Glutamatergic neuron (in vitro differentiated cells): ENCODE measurements at regions not wholly inside any gene's neighbourhood (a gene's known extent, or its start where the extent isn't known, plus 50 kb on each side); places are given as distances from the start of the nearest gene placed in this dataset.

Experiments
- DNase-seq: peaks from one replicate; pipeline ENCODE4 v3.0.0; 2022
- H3K27ac Mint-ChIP-seq: one replicate; pipeline ENCODE4 v1.8.0; 2020; ENCODE audit warnings: mild to moderate bottlenecking, mixed read lengths, inconsistent platforms; ENCODE audit not compliant: unreplicated experiment
- H3K27me3 Mint-ChIP-seq: one replicate; pipeline ENCODE4 v1.8.0; 2020; ENCODE audit warnings: mild to moderate bottlenecking, moderate library complexity, mixed read lengths, inconsistent platforms; ENCODE audit not compliant: unreplicated experiment
- H3K36me3 Mint-ChIP-seq: one replicate; pipeline ENCODE4 v1.8.0; 2020; ENCODE audit warnings: mild to moderate bottlenecking, mixed read lengths, inconsistent platforms; ENCODE audit not compliant: unreplicated experiment
- H3K4me1 Mint-ChIP-seq: one replicate; pipeline ENCODE4 v1.8.0; 2020; ENCODE audit warnings: mild to moderate bottlenecking, low read depth, mixed read lengths, inconsistent platforms; ENCODE audit not compliant: unreplicated experiment
- H3K4me3 Mint-ChIP-seq: one replicate; pipeline ENCODE4 v1.8.0; 2020; ENCODE audit warnings: mild to moderate bottlenecking, mixed read lengths, inconsistent platforms; ENCODE audit not compliant: unreplicated experiment
- H3K9me3 Mint-ChIP-seq: one replicate; pipeline ENCODE4 v1.8.0; 2020; ENCODE audit warnings: mild to moderate bottlenecking, moderate library complexity, mixed read lengths, inconsistent platforms; ENCODE audit not compliant: unreplicated experiment
- CTCF ChIP-seq: fragments of 200-600 bp; sonication (generic); IDR thresholded peaks from one replicate; pipeline ENCODE4 v1.5.0; 2021; ENCODE audit not compliant: partially characterized antibody, unreplicated experiment

GRCh38 chr6:16058201-16058928 lies 70.5 kb upstream of the MYLIP start:
- Mint-ChIP-seq H3K9me3 (peaks cover 8% of the 10 kb centered on the region), H3K4me3 (no peak overlapping the region), H3K27me3 (peaks cover 3% of the 10 kb centered on the region), H3K27ac (peak overlapping the region; percentile 52), H3K4me1 (peaks cover 19% of the 10 kb centered on the region), H3K36me3 (no peaks in the 10 kb centered on the region)
- TF ChIP-seq CTCF: no peak
- peak; percentile 23 for DNase-seq

GRCh38 chr6:16057446-16057845 lies 71.4 kb upstream of the MYLIP start:
- TF ChIP-seq CTCF: no peak
- H3K27ac Mint-ChIP-seq: no peak overlapping the region
- DNase-seq: no peak
- peaks cover 19% of the 10 kb centered on the region for H3K4me1 Mint-ChIP-seq
- peaks cover 8% of the 10 kb centered on the region for H3K9me3 Mint-ChIP-seq
- H3K27me3 Mint-ChIP-seq: peaks cover 3% of the 10 kb centered on the region
- H3K4me3 Mint-ChIP-seq: no peak overlapping the region
- H3K36me3 Mint-ChIP-seq: no peaks in the 10 kb centered on the region

GRCh38 chr6:16056263-16056870 lies 72.5 kb upstream of the MYLIP start:
- H3K9me3 Mint-ChIP-seq: peaks cover 8% of the 10 kb centered on the region
- H3K27me3 Mint-ChIP-seq: peaks cover 3% of the 10 kb centered on the region
- H3K4me1 Mint-ChIP-seq: peaks cover 19% of the 10 kb centered on the region
- TF ChIP-seq CTCF: no peak
- H3K27ac Mint-ChIP-seq: no peak overlapping the region
- no peak overlapping the region for H3K4me3 Mint-ChIP-seq
- H3K36me3 Mint-ChIP-seq: no peaks in the 10 kb centered on the region
- no peak for DNase-seq

- no peaks in the 10 kb centered on the region for H3K36me3 Mint-ChIP-seq
- peaks cover 8% of the 10 kb centered on the region for H3K9me3 Mint-ChIP-seq
- peaks cover 3% of the 10 kb centered on the region for H3K27me3 Mint-ChIP-seq
- no peak overlapping the region for H3K27ac Mint-ChIP-seq
- no peak for DNase-seq
- H3K4me1 Mint-ChIP-seq: peaks cover 19% of the 10 kb centered on the region
- TF ChIP-seq CTCF: no peak
- no peak overlapping the region for H3K4me3 Mint-ChIP-seq
Measured at GRCh38 chr6:16055852-16056251, 73.0 kb upstream of the MYLIP start.

GRCh38 chr6:16049168-16049567 lies 79.7 kb upstream of the MYLIP start:
- DNase-seq: no peak
- H3K9me3 Mint-ChIP-seq: no peaks in the 10 kb centered on the region
- peaks cover 3% of the 10 kb centered on the region for H3K4me1 Mint-ChIP-seq
- no peak overlapping the region for H3K27ac Mint-ChIP-seq
- no peaks in the 10 kb centered on the region for H3K27me3 Mint-ChIP-seq
- no peak overlapping the region for H3K4me3 Mint-ChIP-seq
- no peak for TF ChIP-seq CTCF
- no peaks in the 10 kb centered on the region for H3K36me3 Mint-ChIP-seq
